ENCODE measurements at regions not wholly inside any gene's neighbourhood (a gene's known extent, or its start where the extent isn't known, plus 50 kb on each side); places are given as distances from the start of the nearest gene placed in this dataset.

- no peak for TF ChIP-seq EP300 (IDR thresholded peaks at IDR 0.05)
- TF ChIP-seq, protein P1, sequence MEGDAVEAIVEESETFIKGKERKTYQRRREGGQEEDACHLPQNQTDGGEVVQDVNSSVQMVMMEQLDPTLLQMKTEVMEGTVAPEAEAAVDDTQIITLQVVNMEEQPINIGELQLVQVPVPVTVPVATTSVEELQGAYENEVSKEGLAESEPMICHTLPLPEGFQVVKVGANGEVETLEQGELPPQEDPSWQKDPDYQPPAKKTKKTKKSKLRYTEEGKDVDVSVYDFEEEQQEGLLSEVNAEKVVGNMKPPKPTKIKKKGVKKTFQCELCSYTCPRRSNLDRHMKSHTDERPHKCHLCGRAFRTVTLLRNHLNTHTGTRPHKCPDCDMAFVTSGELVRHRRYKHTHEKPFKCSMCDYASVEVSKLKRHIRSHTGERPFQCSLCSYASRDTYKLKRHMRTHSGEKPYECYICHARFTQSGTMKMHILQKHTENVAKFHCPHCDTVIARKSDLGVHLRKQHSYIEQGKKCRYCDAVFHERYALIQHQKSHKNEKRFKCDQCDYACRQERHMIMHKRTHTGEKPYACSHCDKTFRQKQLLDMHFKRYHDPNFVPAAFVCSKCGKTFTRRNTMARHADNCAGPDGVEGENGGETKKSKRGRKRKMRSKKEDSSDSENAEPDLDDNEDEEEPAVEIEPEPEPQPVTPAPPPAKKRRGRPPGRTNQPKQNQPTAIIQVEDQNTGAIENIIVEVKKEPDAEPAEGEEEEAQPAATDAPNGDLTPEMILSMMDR (IDR thresholded peaks at IDR 0.05): no peak
- no peak for TF ChIP-seq POLR2A (IDR thresholded peaks at IDR 0.05; ENCODE audit: low read depth)
- no peak for TF ChIP-seq POLR2AphosphoS5 (IDR thresholded peaks at IDR 0.05)
These were observed 82.5 kb downstream of the PCTP start for GRCh38 chr17:55833306-55833705.
